GM19455 (cell line): ENCODE measurements at regions not wholly inside any gene's neighbourhood (a gene's known extent, or its start where the extent isn't known, plus 50 kb on each side); places are given as distances from the start of the nearest gene placed in this dataset.
A peak's percentile ranks its signal among the peaks of the same experiment; 100 is the strongest.

ENCODE experiments used
- ATAC-seq: cut with Tn5 transposase; IDR thresholded peaks from one replicate; pipeline ENCODE4 v1.9.1; 2021; ENCODE audit not compliant: unreplicated experiment

GRCh38 chr3:117246771-117247555, 537.4 kb downstream of the TUSC7 start:
- ATAC-seq, result no peak

- ATAC-seq, result no peak
Observed at GRCh38 chr3:117248153-117248552, 538.6 kb downstream of the TUSC7 start.

GRCh38 chr3:117252208-117252607, 542.6 kb downstream of the TUSC7 start:
- no peak for ATAC-seq

GRCh38 chr3:117252651-117253050, 543.1 kb downstream of the TUSC7 start:
- no peak for ATAC-seq

- no peak for ATAC-seq
Observed at GRCh38 chr3:117253636-117254035, 544.1 kb downstream of the TUSC7 start.

- no peak for ATAC-seq
Observed at GRCh38 chr3:117254985-117255384, 545.4 kb downstream of the TUSC7 start.

GRCh38 chr3:117255736-117256135, 546.2 kb downstream of the TUSC7 start:
- no peak for ATAC-seq

- ATAC-seq, result no peak
Observed at GRCh38 chr3:117261983-117262421, 552.4 kb downstream of the TUSC7 start.

- ATAC-seq, result no peak
Observed at GRCh38 chr3:117263270-117263669, 553.7 kb downstream of the TUSC7 start.

GRCh38 chr3:117263745-117264144, 554.2 kb downstream of the TUSC7 start:
- no peak for ATAC-seq

- ATAC-seq, result no peak
Observed at GRCh38 chr3:117264204-117264994, 554.8 kb downstream of the TUSC7 start.

- ATAC-seq, result no peak
Observed at GRCh38 chr3:117266806-117267205, 557.2 kb downstream of the TUSC7 start.

GRCh38 chr3:117268318-117268717, 558.7 kb downstream of the TUSC7 start:
- no peak for ATAC-seq

GRCh38 chr3:117272274-117272673, 562.7 kb downstream of the TUSC7 start:
- ATAC-seq, result no peak

GRCh38 chr3:117272876-117273523, 563.4 kb downstream of the TUSC7 start:
- no peak for ATAC-seq

- no peak for ATAC-seq
Observed at GRCh38 chr3:117277816-117278215, 568.2 kb downstream of the TUSC7 start.

- ATAC-seq, result peak; percentile 77
Observed at GRCh38 chr3:117278424-117279190, 569.0 kb downstream of the TUSC7 start.

- ATAC-seq, result no peak
Observed at GRCh38 chr3:117281371-117281770, 571.8 kb downstream of the TUSC7 start.

- no peak for ATAC-seq
Observed at GRCh38 chr3:117282566-117282965, 573.0 kb downstream of the TUSC7 start.

- no peak for ATAC-seq
Observed at GRCh38 chr3:117285737-117286136, 576.2 kb downstream of the TUSC7 start.

GRCh38 chr3:117286488-117286887, 576.9 kb downstream of the TUSC7 start:
- no peak for ATAC-seq
